HG03457 (cell line): ENCODE measurements at regions not wholly inside any gene's neighbourhood (a gene's known extent, or its start where the extent isn't known, plus 50 kb on each side); places are given as distances from the start of the nearest gene placed in this dataset.
"Not testable (repeated sequence)": the region's sequence is repeated elsewhere in the genome, so short reads cannot be mapped to it uniquely, and the experiment has no call there.

Experiments used
- ATAC-seq: cut with Tn5 transposase; IDR thresholded peaks from one replicate; pipeline ENCODE4 v1.9.1; 2021; ENCODE audit warnings: moderate number of reproducible peaks; ENCODE audit not compliant: unreplicated experiment

GRCh38 chr13:39931505-39931904, 276.0 kb downstream of the COG6 start:
- ATAC-seq, result no peak

GRCh38 chr13:39932514-39932913, 277.1 kb downstream of the COG6 start:
- ATAC-seq, result not testable (repeated sequence)

GRCh38 chr13:39935155-39935554, 279.7 kb downstream of the COG6 start:
- no peak for ATAC-seq

GRCh38 chr13:39938596-39938995, 283.1 kb downstream of the COG6 start:
- no peak for ATAC-seq

- no peak for ATAC-seq
These were observed 285.8 kb downstream of the COG6 start for GRCh38 chr13:39941236-39941635.

- ATAC-seq, result no peak
These were observed 286.6 kb downstream of the COG6 start for GRCh38 chr13:39941911-39942551.

- peak; percentile 81 for ATAC-seq
These were observed 287.3 kb downstream of the COG6 start for GRCh38 chr13:39942552-39943273.

- ATAC-seq, result no peak
These were observed 288.2 kb downstream of the COG6 start for GRCh38 chr13:39943711-39944110.

GRCh38 chr13:39945226-39945625, 289.8 kb downstream of the COG6 start:
- ATAC-seq, result no peak

GRCh38 chr13:39946769-39947168, 291.3 kb downstream of the COG6 start:
- ATAC-seq, result no peak

- ATAC-seq, result no peak
These were observed 295.8 kb downstream of the COG6 start for GRCh38 chr13:39951301-39951700.

GRCh38 chr13:39952249-39953233, 297.1 kb downstream of the COG6 start:
- ATAC-seq, result no peak

- ATAC-seq, result no peak
These were observed 299.0 kb downstream of the COG6 start for GRCh38 chr13:39954476-39954875.

GRCh38 chr13:39955560-39955959, 300.1 kb downstream of the COG6 start:
- ATAC-seq, result peak; percentile 39

GRCh38 chr13:39956036-39956435, 300.6 kb downstream of the COG6 start:
- ATAC-seq, result peak; percentile 54

GRCh38 chr13:39957868-39958677, 302.6 kb downstream of the COG6 start:
- ATAC-seq, result no peak

GRCh38 chr13:39959497-39960144, 304.2 kb downstream of the COG6 start:
- no peak for ATAC-seq

- no peak for ATAC-seq
These were observed 304.7 kb downstream of the COG6 start for GRCh38 chr13:39960191-39960590.

GRCh38 chr13:39961036-39961435, 305.6 kb downstream of the COG6 start:
- ATAC-seq, result no peak

GRCh38 chr13:39963612-39964011, 308.1 kb downstream of the COG6 start:
- no peak for ATAC-seq
